ENCODE measurements at regions not wholly inside any gene's neighbourhood (a gene's known extent, or its start where the extent isn't known, plus 50 kb on each side); places are given as distances from the start of the nearest gene placed in this dataset.

GRCh38 chr1:90220941-90221693 lies 226.2 kb downstream of the ZNF326 start:
- no peak for TF ChIP-seq CTCF (IDR thresholded peaks at IDR 0.05; ENCODE audit: low read depth, low read length)
- no peak for TF ChIP-seq EZH2phosphoT487 (IDR thresholded peaks at IDR 0.05; ENCODE audit: low read depth)

Data from OCI-LY3 (cell line).